HG02981 (cell line): ENCODE measurements at regions not wholly inside any gene's neighbourhood (a gene's known extent, or its start where the extent isn't known, plus 50 kb on each side); places are given as distances from the start of the nearest gene placed in this dataset.

Source experiments
- ATAC-seq: cut with Tn5 transposase; IDR thresholded peaks from one replicate; pipeline ENCODE4 v1.9.1; 2021; ENCODE audit warnings: mild to moderate bottlenecking, moderate library complexity; ENCODE audit not compliant: unreplicated experiment

GRCh38 chr2:174669336-174669735, 71.7 kb upstream of the WIPF1 start:
- ATAC-seq: no peak

- no peak for ATAC-seq
Measured at GRCh38 chr2:174668075-174668474, 70.5 kb upstream of the WIPF1 start.

DNA sequence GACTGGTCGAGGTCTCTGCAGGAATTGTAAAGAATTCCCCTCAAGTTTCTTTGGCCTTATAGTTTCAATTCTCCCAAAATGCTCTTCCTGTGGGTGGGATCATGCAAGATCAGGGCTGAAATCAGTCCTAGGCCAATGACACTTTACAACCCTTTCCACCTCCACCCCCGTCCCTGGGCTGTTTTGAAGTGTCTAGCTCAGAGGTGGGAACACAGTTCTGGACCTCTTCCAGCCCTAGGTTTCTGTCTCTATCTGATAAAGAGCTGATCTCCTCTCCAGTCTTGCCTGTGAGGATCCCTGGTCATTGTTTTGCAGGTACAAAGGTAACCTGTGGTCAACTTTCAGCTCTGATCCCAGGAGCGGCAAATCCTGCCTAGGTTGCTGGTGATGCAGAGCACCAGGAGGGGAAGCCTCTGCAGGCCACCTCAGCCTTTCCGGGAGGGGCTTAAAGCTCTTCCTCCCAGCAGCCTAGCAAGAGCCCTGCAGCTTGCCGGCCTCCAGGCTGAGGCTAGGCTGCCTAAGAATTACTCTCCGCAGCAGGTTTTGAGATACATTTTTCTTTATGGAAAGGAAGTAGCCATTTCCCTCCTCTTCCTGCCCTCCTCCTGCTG, 69.8 kb upstream of the WIPF1 start:
- no peak for ATAC-seq

GRCh38 chr2:174666845-174667244, 69.2 kb upstream of the WIPF1 start:
- no peak for ATAC-seq

GRCh38 chr2:174666312-174666711, 68.7 kb upstream of the WIPF1 start:
- ATAC-seq: no peak

- no peak for ATAC-seq
Measured at GRCh38 chr2:174664084-174664759, 66.6 kb upstream of the WIPF1 start.

DNA sequence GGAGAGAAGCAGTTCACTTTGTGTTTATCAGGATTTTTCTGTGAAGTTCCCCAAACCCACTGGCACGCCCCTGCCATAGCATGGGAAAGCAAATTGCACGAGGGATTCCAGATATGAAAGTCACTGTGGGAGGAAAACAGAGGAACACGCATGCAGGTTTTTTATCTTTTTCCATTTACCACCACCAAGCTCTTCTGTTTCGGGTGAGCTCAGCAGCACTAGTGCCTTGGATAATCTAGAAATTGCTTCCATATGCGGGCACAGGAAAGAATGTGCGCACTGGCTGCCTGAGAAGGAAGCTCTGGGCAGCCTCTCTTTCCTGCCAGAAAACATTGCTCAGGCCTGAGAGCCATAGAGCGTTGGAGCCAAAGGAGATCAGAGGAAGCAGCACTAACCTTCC, 65.9 kb upstream of the WIPF1 start:
- no peak for ATAC-seq

GRCh38 chr2:174662859-174663258, 65.3 kb upstream of the WIPF1 start:
- no peak for ATAC-seq

- ATAC-seq: no peak
Measured at GRCh38 chr2:174662459-174662858, 64.9 kb upstream of the WIPF1 start.

GRCh38 chr2:174660984-174661675, 63.5 kb upstream of the WIPF1 start:
- no peak for ATAC-seq

DNA sequence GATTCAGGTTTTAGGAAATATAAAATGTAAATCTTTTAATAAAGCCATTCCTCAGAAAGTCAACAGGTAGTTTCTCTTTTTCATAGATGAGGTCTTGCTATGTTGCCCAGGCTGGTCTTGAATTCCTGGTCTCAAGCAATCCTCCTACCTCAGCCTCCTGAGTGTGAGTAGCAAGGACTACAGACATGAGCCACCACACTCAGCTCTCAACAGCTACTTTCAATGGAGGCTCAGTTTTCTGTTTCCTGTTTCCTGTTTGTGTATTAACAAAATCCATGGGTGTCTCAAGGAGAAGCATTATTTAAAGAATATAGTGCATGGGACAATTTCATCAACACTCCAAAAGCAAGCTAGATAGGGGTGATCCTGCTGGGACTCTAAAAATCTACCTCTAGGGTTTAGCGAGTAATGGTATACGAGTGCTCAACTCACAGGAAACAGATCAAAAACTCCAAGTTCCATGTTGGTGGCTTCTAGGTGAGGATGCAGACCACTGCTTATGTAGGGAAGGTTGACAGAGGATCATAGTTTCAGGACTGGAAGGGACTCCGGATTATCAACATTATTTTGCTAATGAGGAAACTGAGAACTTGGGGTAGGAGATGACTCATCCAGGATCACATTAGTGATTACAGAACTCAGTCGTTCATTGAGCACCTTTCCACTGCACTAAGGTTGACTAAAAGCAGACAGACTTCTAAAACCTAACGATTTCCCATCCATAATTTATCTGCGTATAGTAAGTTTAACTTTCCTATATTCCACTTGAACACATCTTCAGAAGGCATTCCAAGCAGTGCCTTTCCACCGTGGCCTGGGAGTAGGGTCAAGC, 61.7 kb upstream of the WIPF1 start:
- ATAC-seq: no peak

DNA sequence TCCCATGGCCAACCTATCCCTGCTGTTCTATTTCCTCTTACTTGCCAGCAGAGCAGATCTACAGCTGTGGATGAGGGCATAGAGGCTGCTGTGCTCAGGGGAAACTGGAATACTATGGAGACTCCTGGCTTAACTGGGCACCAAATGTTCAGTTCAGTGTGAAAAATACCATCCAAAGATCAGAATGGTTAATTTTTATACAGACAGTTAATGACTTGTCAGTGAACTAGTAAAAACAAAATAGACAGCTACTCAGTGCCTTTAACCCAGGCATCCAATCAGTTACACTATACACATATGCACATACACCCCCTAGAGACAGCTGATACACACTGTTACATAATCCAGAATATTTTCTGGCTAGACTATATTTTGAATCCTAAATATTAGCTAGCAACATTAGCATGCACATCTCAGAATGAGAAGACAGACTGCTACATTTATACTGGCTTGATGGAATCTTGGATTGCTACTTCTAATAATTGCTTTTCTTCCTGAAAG, 59.1 kb upstream of the WIPF1 start:
- no peak for ATAC-seq

DNA sequence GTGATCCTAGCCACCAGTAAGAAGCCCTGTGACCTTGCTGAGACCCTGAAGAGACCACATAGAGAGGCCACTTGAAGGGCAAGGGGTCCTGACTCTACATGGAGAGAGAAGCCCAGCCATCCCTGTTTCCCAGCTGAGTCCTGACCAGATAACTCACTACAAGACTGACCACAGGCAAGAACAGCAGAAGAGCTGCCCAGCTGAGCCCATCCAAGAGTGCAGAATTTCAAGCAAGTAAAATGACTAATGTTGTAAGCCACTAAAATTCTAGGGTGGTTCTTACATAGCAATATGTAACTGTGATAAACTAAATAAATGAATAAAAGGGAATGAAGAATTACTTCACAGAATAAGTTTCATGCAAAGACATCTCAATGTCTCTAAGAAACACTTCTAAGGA, 58.4 kb upstream of the WIPF1 start:
- no peak for ATAC-seq

DNA sequence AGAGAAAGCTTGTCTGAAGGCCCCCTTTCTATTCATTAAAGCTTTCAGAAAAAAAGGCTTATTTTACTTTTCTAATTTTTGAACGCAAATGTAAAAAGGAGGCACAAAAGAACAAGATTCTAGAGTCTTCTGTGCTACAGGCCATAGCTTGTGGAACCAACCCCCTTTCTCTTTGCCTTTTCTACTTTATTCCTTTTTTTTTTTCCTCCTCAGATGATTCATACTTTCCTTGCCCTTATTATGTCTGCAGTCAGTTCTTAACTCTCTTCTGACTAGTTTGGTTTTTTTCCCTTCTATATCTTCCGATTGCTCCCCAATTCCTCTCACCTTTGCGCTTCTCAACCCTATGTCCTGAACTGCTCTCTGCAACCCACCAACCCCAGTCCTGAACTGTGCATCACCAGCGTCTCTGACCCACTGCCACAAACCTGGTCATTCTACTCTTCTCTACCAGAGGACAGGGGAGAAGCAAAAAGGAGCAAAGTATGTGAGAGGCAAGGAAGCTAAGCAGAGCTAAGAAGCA, 56.9 kb upstream of the WIPF1 start:
- no peak for ATAC-seq

DNA sequence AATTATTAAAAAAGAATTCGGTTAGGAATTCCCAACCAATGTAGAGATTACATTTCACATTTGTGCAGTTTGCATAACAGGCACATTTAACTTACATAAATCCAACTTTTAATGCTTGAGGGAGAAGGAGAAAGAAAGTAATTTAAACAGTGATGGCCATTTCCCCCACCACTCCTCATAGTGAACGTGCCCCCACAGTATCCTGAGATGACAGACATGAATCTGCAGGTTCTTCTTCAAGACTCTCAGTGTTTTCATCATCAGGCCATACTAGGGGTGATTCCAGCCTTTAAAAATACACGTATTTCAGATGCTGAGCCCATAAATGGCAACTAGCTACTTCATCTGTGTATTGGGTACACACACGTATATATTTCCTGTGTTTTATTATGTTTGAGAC, 51.3 kb upstream of the WIPF1 start:
- no peak for ATAC-seq
